ENCODE measurements at regions not wholly inside any gene's neighbourhood (a gene's known extent, or its start where the extent isn't known, plus 50 kb on each side); places are given as distances from the start of the nearest gene placed in this dataset.

- no peak overlapping the region for H3K4me3 ChIP-seq (ENCODE audit: low read length)
- H3K4me1 ChIP-seq (ENCODE audit: control insufficient read depth, low read length) = no peaks in the 10 kb centered on the region
- no peaks in the 10 kb centered on the region for H3K36me3 ChIP-seq (ENCODE audit: control insufficient read depth, low read length)
- H3K27me3 ChIP-seq (ENCODE audit: control insufficient read depth, low read length) = no peaks in the 10 kb centered on the region
- no peaks in the 10 kb centered on the region for H3F3A ChIP-seq (ENCODE audit: control insufficient read depth, insufficient read depth)
- TF ChIP-seq CTCF (IDR thresholded peaks at IDR 0.05; ENCODE audit: low read depth, low read length, poor library complexity, severe bottlenecking) = no peak
- TF ChIP-seq EZH2phosphoT487 (IDR thresholded peaks at IDR 0.05; ENCODE audit: borderline replicate concordance, low read length) = no peak
- no peaks in the 10 kb centered on the region for H3K9me2 ChIP-seq (replicated peaks; ENCODE audit: control insufficient read depth, low read length)
- no peak overlapping the region for H3K27ac ChIP-seq (ENCODE audit: low read depth, low read length)
- H4K20me1 ChIP-seq (ENCODE audit: control insufficient read depth, insufficient read depth, low read depth, low read length) = no peaks in the 10 kb centered on the region
- H3K9me3 ChIP-seq (ENCODE audit: control insufficient read depth, insufficient read depth, low read length) = no peaks in the 10 kb centered on the region
- H3K4me2 ChIP-seq (ENCODE audit: low read length) = no peak overlapping the region
- no peaks in the 10 kb centered on the region for H3K79me2 ChIP-seq (ENCODE audit: control insufficient read depth, low read length)
Observed at GRCh38 chr2:35827086-35827485, 528.5 kb upstream of the CRIM1 start.

- Histone ChIP-seq H3K36me3 (ENCODE audit: control insufficient read depth, low read length) (no peaks in the 10 kb centered on the region), H3F3A (ENCODE audit: control insufficient read depth, insufficient read depth) (no peaks in the 10 kb centered on the region), H3K27me3 (ENCODE audit: control insufficient read depth, low read length) (no peaks in the 10 kb centered on the region), H3K27ac (ENCODE audit: low read depth, low read length) (no peak overlapping the region), H3K79me2 (ENCODE audit: control insufficient read depth, low read length) (no peaks in the 10 kb centered on the region), H3K4me1 (ENCODE audit: control insufficient read depth, low read length) (no peaks in the 10 kb centered on the region), H3K9me2 (replicated peaks; ENCODE audit: control insufficient read depth, low read length) (no peaks in the 10 kb centered on the region), H3K4me3 (ENCODE audit: low read length) (no peak overlapping the region), H4K20me1 (ENCODE audit: control insufficient read depth, insufficient read depth, low read depth, low read length) (no peaks in the 10 kb centered on the region), H3K9me3 (ENCODE audit: control insufficient read depth, insufficient read depth, low read length) (no peaks in the 10 kb centered on the region), H3K4me2 (ENCODE audit: low read length) (no peak overlapping the region)
- TF ChIP-seq CTCF (IDR thresholded peaks at IDR 0.05; ENCODE audit: low read depth, low read length, poor library complexity, severe bottlenecking) (no peak), EZH2phosphoT487 (IDR thresholded peaks at IDR 0.05; ENCODE audit: borderline replicate concordance, low read length) (no peak)
Observed at GRCh38 chr2:35822716-35823115, 532.9 kb upstream of the CRIM1 start.

- no peak overlapping the region for H3K27ac ChIP-seq (ENCODE audit: low read depth, low read length)
Observed at GRCh38 chr2:35821675-35822074, 533.9 kb upstream of the CRIM1 start.

More at GRCh38 chr2:35821675-35822074, 533.9 kb upstream of the CRIM1 start:
- no peak overlapping the region for H3K4me2 ChIP-seq (ENCODE audit: low read length)
- no peak for TF ChIP-seq EZH2phosphoT487 (IDR thresholded peaks at IDR 0.05; ENCODE audit: borderline replicate concordance, low read length)
- TF ChIP-seq CTCF (IDR thresholded peaks at IDR 0.05; ENCODE audit: low read depth, low read length, poor library complexity, severe bottlenecking) = no peak
- H3K4me1 ChIP-seq (ENCODE audit: control insufficient read depth, low read length) = no peaks in the 10 kb centered on the region
- H3K4me3 ChIP-seq (ENCODE audit: low read length) = no peak overlapping the region
- no peaks in the 10 kb centered on the region for H3F3A ChIP-seq (ENCODE audit: control insufficient read depth, insufficient read depth)
- H3K27me3 ChIP-seq (ENCODE audit: control insufficient read depth, low read length) = no peaks in the 10 kb centered on the region
- H3K9me3 ChIP-seq (ENCODE audit: control insufficient read depth, insufficient read depth, low read length) = no peaks in the 10 kb centered on the region
- no peaks in the 10 kb centered on the region for H3K79me2 ChIP-seq (ENCODE audit: control insufficient read depth, low read length)
- no peaks in the 10 kb centered on the region for H3K9me2 ChIP-seq (replicated peaks; ENCODE audit: control insufficient read depth, low read length)
- H3K36me3 ChIP-seq (ENCODE audit: control insufficient read depth, low read length) = no peaks in the 10 kb centered on the region
- H4K20me1 ChIP-seq (ENCODE audit: control insufficient read depth, insufficient read depth, low read depth, low read length) = no peaks in the 10 kb centered on the region
